Endothelial cell of umbilical vein (primary cell): ENCODE measurements at regions not wholly inside any gene's neighbourhood (a gene's known extent, or its start where the extent isn't known, plus 50 kb on each side); places are given as distances from the start of the nearest gene placed in this dataset.

Experiments
- BruUV-seq: library from RNA; stranded (reverse); fragments of 400-500 nt; replicated peaks from 2 replicates; lab custom pipeline; 2021; lab: Mats Ljungman, UMichigan
- CTCF ChIA-PET: fragments of 300-600, 350-600 bp; sonication (Branson Sonifier 250); formaldehyde crosslinking; loops from one replicate; lab custom pipeline; 2021; ENCODE audit warnings: antibody characterized with exemption, inconsistent platforms; lab: Charles Lee
- POLR2A ChIA-PET: fragments of 300-600, 350-600 bp; sonication (Branson Sonifier 250); formaldehyde crosslinking; loops from one replicate; lab custom pipeline; 2021; ENCODE audit warnings: antibody characterized with exemption, inconsistent platforms; lab: Charles Lee
- DNase-seq: peaks from one replicate; pipeline ENCODE4 v3.0.0-alpha.2; 2011; ENCODE audit warnings: low read depth, low spot score
- FAIRE-seq: peaks from 2 replicates; lab custom pipeline; 2011; peaks lifted over from hg19 to GRCh38; lab: Jason Lieb, UNC
- H2AFZ ChIP-seq: 2 replicates; pipeline ENCODE4 v1.6.0; 2012; ENCODE audit warnings: low read depth, low read length, control low read depth, inconsistent platforms
- H3K27ac ChIP-seq: 2 replicates; pipeline ENCODE4 v1.5.1; 2011; ENCODE audit warnings: low read depth, mild to moderate bottlenecking, control low read depth, low read length, moderate library complexity; ENCODE audit not compliant: insufficient read depth
- H3K27me3 ChIP-seq, 2 experiments: 2 replicates each; pipeline versions ENCODE4 v1.6.0 to v1.6.1; 2011; ENCODE audit warnings: low read length in 2 of 2, mixed read lengths in 1 of 2; ENCODE audit not compliant: control insufficient read depth in 2 of 2, insufficient read depth in 2 of 2
- H3K36me3 ChIP-seq, 2 experiments: 2 replicates in 1 of 2; 3 replicates in 1 of 2; pipeline ENCODE4 v1.5.1; 2011; ENCODE audit warnings: low read length in 2 of 2, mild to moderate bottlenecking in 1 of 2, moderate library complexity in 1 of 2; ENCODE audit not compliant: control insufficient read depth in 2 of 2, insufficient read depth in 2 of 2; ENCODE audit errors: extremely low read depth in 1 of 2
- H3K4me1 ChIP-seq: 3 replicates; pipeline ENCODE4 v1.5.1; 2011; ENCODE audit warnings: mild to moderate bottlenecking, low read length; ENCODE audit not compliant: control insufficient read depth, insufficient read depth; ENCODE audit errors: extremely low read depth
- H3K4me2 ChIP-seq: 2 replicates; pipeline ENCODE4 v1.6.1; 2011; ENCODE audit warnings: low read length, control low read depth, mixed read lengths; ENCODE audit not compliant: insufficient read depth
- H3K4me3 ChIP-seq, 3 experiments: fragments of 200-600 bp in 1 of 3; sonication (generic), shearing (Covaris generic) in 1 of 3; replicated peaks in 1 of 3; 2 replicates each; pipeline ENCODE4 v1.5.1; 2011 to 2016; ENCODE audit warnings: control low read depth in 3 of 3, low read length in 3 of 3, mild to moderate bottlenecking in 2 of 3, inconsistent platforms in 1 of 3, low read depth in 1 of 3, moderate library complexity in 1 of 3; ENCODE audit not compliant: insufficient read depth in 1 of 3
- H3K79me2 ChIP-seq: 2 replicates; pipeline ENCODE4 v1.6.0; 2012; ENCODE audit warnings: low read length, inconsistent platforms; ENCODE audit not compliant: control insufficient read depth, insufficient read depth
- H3K9ac ChIP-seq: replicated peaks from 2 replicates; pipeline ENCODE3; 2011; ENCODE audit warnings: low read length, control low read depth; ENCODE audit not compliant: insufficient read depth; ENCODE audit errors: extremely low read depth
- H3K9me1 ChIP-seq: replicated peaks from 3 replicates; pipeline ENCODE4 v1.6.0; 2011; ENCODE audit warnings: mild to moderate bottlenecking, low read length; ENCODE audit not compliant: control insufficient read depth, insufficient read depth; ENCODE audit errors: extremely low read depth
- H3K9me3 ChIP-seq: replicated peaks from 2 replicates; pipeline ENCODE4 v1.5.1; 2012; ENCODE audit warnings: low read length, inconsistent platforms; ENCODE audit not compliant: control insufficient read depth, insufficient read depth
- H4K20me1 ChIP-seq: replicated peaks from 2 replicates; pipeline ENCODE3; 2011; ENCODE audit warnings: mild to moderate bottlenecking, low read length; ENCODE audit not compliant: control insufficient read depth, insufficient read depth; ENCODE audit errors: extremely low read depth
- EZH2 ChIP-seq: IDR thresholded peaks from 2 replicates; pipeline ENCODE4 v1.6.1; 2012; ENCODE audit warnings: borderline replicate concordance, low read depth, mild to moderate bottlenecking, moderate library complexity, low read length, inconsistent platforms; ENCODE audit not compliant: severe bottlenecking
- FOS ChIP-seq: IDR thresholded peaks from 2 replicates; pipeline ENCODE4 v1.6.1; 2011; ENCODE audit warnings: mild to moderate bottlenecking, low read length, moderate library complexity, borderline replicate concordance; ENCODE audit not compliant: insufficient read depth
- GATA2 ChIP-seq: IDR thresholded peaks from 2 replicates; pipeline ENCODE4 v1.7.0; 2011; ENCODE audit warnings: low read depth, mild to moderate bottlenecking, moderate library complexity, mixed read lengths, low read length; ENCODE audit not compliant: insufficient read length, insufficient read depth
- JUN ChIP-seq: IDR thresholded peaks from 2 replicates; pipeline ENCODE4 v1.6.1; 2011; ENCODE audit warnings: borderline replicate concordance, low read depth; ENCODE audit not compliant: insufficient read length, insufficient read depth
- MAX ChIP-seq: IDR thresholded peaks from 2 replicates; pipeline ENCODE4 v1.6.1; 2011; ENCODE audit not compliant: insufficient read depth, insufficient read length
- MYC ChIP-seq: IDR thresholded peaks from one replicate; pipeline ENCODE4 v1.6.1; 2011; ENCODE audit warnings: mild to moderate bottlenecking, low read depth, low read length
- POLR2A ChIP-seq: IDR thresholded peaks from 2 replicates; pipeline ENCODE4 v1.6.1; 2012; ENCODE audit warnings: low read depth, mild to moderate bottlenecking, control low read depth, low read length
- POLR2AphosphoS5 ChIP-seq: IDR thresholded peaks from 2 replicates; pipeline ENCODE4 v1.6.1; 2012; ENCODE audit warnings: low read depth, mild to moderate bottlenecking, control low read depth, low read length, moderate library complexity; ENCODE audit not compliant: insufficient read depth
- dilution Hi-C: fragments of 300-500 bp; cut with MboI; formaldehyde crosslinking; loops from one replicate; pipeline ENCODE4 v1.15.0; 2019; ENCODE audit warnings: low sequenced_read_pairs; ENCODE audit not compliant: extremely low pct_ligation_motif_present
- intact Hi-C: fragments of 100-400 bp; cut with micrococcal nuclease; formaldehyde crosslinking; loops from one replicate; pipeline ENCODE4 v1.10.0; 2022
- TF ChIP-seq, protein P1 (sequence below), 2 donors: IDR thresholded peaks; 1 replicate in 1 of 2; 2 replicates in 1 of 2; pipeline ENCODE4 v1.5.1; 2011; ENCODE audit warnings: low read length in 2 of 2, mild to moderate bottlenecking in 2 of 2, moderate library complexity in 2 of 2, control low read depth in 1 of 2, inconsistent platforms in 1 of 2, low read depth in 1 of 2; ENCODE audit not compliant: insufficient read depth in 1 of 2; ENCODE audit errors: extremely low read depth in 1 of 2

DNA sequence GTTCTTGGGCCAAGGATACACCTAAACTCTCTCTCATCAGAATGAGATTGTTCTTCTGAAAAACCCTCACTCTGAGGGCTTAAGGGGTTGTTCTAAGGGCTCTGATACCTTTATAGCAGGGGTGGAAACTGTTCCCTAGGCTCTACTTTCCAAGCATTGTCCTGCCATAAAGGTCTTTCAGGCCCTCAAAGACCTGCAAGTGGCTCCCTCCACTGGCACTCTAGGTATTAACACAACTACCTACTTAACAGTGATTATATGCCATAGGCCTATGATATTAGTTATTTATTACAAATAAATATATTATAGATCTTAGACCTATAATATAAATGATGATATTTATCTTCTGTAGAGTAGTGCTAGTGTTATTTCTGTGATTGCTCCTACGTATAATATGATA, 473.7 kb upstream of the RPS6KA3 start:
- Histone ChIP-seq H3K27ac (no peak overlapping the region), H3K4me1 (no peaks in the 10 kb centered on the region), H3K9me3 (no peaks in the 10 kb centered on the region), H3K9me1 (no peaks in the 10 kb centered on the region), H3K4me3 (no peak overlapping the region), H3K9ac (no peak overlapping the region), H3K79me2 (no peaks in the 10 kb centered on the region), H3K36me3 (no peaks in the 10 kb centered on the region), H2AFZ (no peak overlapping the region), H3K27me3 (no peaks in the 10 kb centered on the region), H3K4me2 (no peak overlapping the region), H4K20me1 (no peaks in the 10 kb centered on the region)
- TF ChIP-seq MAX (no peak), POLR2AphosphoS5 (no peak), JUN (no peak), GATA2 (no peak), FOS (no peak), MYC (no peak), POLR2A (no peak), EZH2 (no peak)
- TF ChIP-seq, protein P1, sequence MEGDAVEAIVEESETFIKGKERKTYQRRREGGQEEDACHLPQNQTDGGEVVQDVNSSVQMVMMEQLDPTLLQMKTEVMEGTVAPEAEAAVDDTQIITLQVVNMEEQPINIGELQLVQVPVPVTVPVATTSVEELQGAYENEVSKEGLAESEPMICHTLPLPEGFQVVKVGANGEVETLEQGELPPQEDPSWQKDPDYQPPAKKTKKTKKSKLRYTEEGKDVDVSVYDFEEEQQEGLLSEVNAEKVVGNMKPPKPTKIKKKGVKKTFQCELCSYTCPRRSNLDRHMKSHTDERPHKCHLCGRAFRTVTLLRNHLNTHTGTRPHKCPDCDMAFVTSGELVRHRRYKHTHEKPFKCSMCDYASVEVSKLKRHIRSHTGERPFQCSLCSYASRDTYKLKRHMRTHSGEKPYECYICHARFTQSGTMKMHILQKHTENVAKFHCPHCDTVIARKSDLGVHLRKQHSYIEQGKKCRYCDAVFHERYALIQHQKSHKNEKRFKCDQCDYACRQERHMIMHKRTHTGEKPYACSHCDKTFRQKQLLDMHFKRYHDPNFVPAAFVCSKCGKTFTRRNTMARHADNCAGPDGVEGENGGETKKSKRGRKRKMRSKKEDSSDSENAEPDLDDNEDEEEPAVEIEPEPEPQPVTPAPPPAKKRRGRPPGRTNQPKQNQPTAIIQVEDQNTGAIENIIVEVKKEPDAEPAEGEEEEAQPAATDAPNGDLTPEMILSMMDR (IDR thresholded peaks at IDR 0.05; ENCODE audit: extremely low read depth in 1 of 2, insufficient read depth in 1 of 2, low read depth in 1 of 2, low read length in 2 of 2), result no peak
- POLR2A ChIA-PET, result no interaction called here
- CTCF ChIA-PET, result no interaction called here
- no TSS peak for BruUV-seq
- DNase-seq, result no peak
- intact Hi-C loops, result no loop called here
- no peak for FAIRE-seq
- dilution Hi-C loops, result no loop called here
